Stimulated activated effector memory CD8-positive, alpha-beta T cell treated with anti-CD3 and anti-CD28 coated beads, Interleukin-12 subunit alpha, Interleukin-12 subunit beta, amount 100 ng/mL, for 72 hours (primary cell): ENCODE measurements at regions not wholly inside any gene's neighbourhood (a gene's known extent, or its start where the extent isn't known, plus 50 kb on each side); places are given as distances from the start of the nearest gene placed in this dataset.
"Not testable (repeated sequence)": the region's sequence is repeated elsewhere in the genome, so short reads cannot be mapped to it uniquely, and the experiment has no call there.

ENCODE experiments used
- ATAC-seq: fragments of 150-1000 bp; cut with Tn5 transposase; 2 replicates; pipeline ENCODE4 v1.10.0; 2021
- DNase-seq, 2 donors: peaks; one replicate each; pipeline ENCODE4 v3.0.0; 2021 to 2022; ENCODE audit warnings: low spot score in 2 of 2
- H3K27ac Mint-ChIP-seq: one replicate; pipeline ENCODE4 v1.8.0; 2022; ENCODE audit warnings: mild to moderate bottlenecking, mixed read lengths
- H3K36me3 Mint-ChIP-seq: one replicate; pipeline ENCODE4 v1.8.0; 2022; ENCODE audit warnings: mild to moderate bottlenecking, mixed read lengths
- H3K4me1 Mint-ChIP-seq: one replicate; pipeline ENCODE4 v1.8.0; 2022; ENCODE audit warnings: mixed read lengths
- H3K4me3 Mint-ChIP-seq: one replicate; pipeline ENCODE4 v1.8.0; 2022; ENCODE audit warnings: mild to moderate bottlenecking, mixed read lengths
- H3K9me3 Mint-ChIP-seq: one replicate; pipeline ENCODE4 v1.8.0; 2022; ENCODE audit warnings: mixed read lengths

- ATAC-seq (no peak), DNase-seq (no peak)
- Mint-ChIP-seq H3K9me3 (peaks cover 12% of the 10 kb centered on the region), H3K27ac (no peak overlapping the region), H3K4me1 (no peaks in the 10 kb centered on the region), H3K36me3 (no peaks in the 10 kb centered on the region), H3K4me3 (no peak overlapping the region)
Observed at GRCh38 chr2:56960581-56960980, 776.8 kb downstream of the CCDC85A start.

GRCh38 chr2:56962673-56963072, 778.9 kb downstream of the CCDC85A start:
- ATAC-seq (no peak), DNase-seq (no peak)
- Mint-ChIP-seq H3K9me3 (peaks cover 18% of the 10 kb centered on the region), H3K36me3 (no peaks in the 10 kb centered on the region), H3K27ac (no peak overlapping the region), H3K4me3 (no peak overlapping the region), H3K4me1 (no peaks in the 10 kb centered on the region)

- peaks cover 27% of the 10 kb centered on the region for H3K9me3 Mint-ChIP-seq
- no peaks in the 10 kb centered on the region for H3K4me1 Mint-ChIP-seq
- H3K36me3 Mint-ChIP-seq, result no peaks in the 10 kb centered on the region
- H3K4me3 Mint-ChIP-seq, result no peak overlapping the region
- no peak overlapping the region for H3K27ac Mint-ChIP-seq
- no peak for ATAC-seq
- no peak for DNase-seq
Observed at GRCh38 chr2:56969513-56969912, 785.7 kb downstream of the CCDC85A start.

GRCh38 chr2:56971383-56971974, 787.7 kb downstream of the CCDC85A start:
- Mint-ChIP-seq H3K9me3 (peaks cover 23% of the 10 kb centered on the region), H3K4me3 (no peak overlapping the region), H3K27ac (no peak overlapping the region), H3K4me1 (no peaks in the 10 kb centered on the region), H3K36me3 (no peaks in the 10 kb centered on the region)
- no peak for ATAC-seq
- DNase-seq, result no peak

- Mint-ChIP-seq H3K36me3 (no peaks in the 10 kb centered on the region), H3K9me3 (peaks cover 27% of the 10 kb centered on the region), H3K4me3 (no peak overlapping the region), H3K27ac (no peak overlapping the region), H3K4me1 (no peaks in the 10 kb centered on the region)
- no peak for DNase-seq
- ATAC-seq, result no peak
Observed at GRCh38 chr2:56981554-56981953, 797.8 kb downstream of the CCDC85A start.

DNA sequence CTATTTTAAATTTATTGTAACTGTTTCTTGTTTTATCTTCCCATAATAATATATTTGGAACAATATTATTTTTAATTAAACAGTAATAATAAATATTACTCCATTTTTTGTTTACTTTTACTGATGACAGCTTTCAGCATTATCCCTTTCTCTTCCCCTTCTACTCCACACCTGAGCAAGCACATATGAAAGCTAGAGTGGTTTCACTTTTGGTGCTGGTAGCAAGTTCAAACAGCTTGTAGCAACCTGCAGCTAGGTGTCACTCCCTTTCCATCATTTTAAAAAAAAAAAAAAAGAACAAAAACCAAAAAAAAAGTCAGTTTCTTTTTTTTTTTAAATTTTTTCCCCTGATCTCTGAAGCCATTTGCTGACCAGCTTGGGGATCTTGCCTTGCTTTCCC, 801.8 kb downstream of the CCDC85A start:
- Mint-ChIP-seq H3K9me3 (peaks cover 22% of the 10 kb centered on the region), H3K36me3 (no peaks in the 10 kb centered on the region), H3K4me1 (no peaks in the 10 kb centered on the region), H3K27ac (no peak overlapping the region), H3K4me3 (no peak overlapping the region)
- DNase-seq (no peak), ATAC-seq (no peak)

GRCh38 chr2:57022496-57022895, 838.7 kb downstream of the CCDC85A start:
- DNase-seq, result no peak
- no peak overlapping the region for H3K4me3 Mint-ChIP-seq
- H3K4me1 Mint-ChIP-seq, result no peaks in the 10 kb centered on the region
- H3K36me3 Mint-ChIP-seq, result no peaks in the 10 kb centered on the region
- no peak for ATAC-seq
- H3K27ac Mint-ChIP-seq, result no peak overlapping the region
- peaks cover 21% of the 10 kb centered on the region for H3K9me3 Mint-ChIP-seq

DNA sequence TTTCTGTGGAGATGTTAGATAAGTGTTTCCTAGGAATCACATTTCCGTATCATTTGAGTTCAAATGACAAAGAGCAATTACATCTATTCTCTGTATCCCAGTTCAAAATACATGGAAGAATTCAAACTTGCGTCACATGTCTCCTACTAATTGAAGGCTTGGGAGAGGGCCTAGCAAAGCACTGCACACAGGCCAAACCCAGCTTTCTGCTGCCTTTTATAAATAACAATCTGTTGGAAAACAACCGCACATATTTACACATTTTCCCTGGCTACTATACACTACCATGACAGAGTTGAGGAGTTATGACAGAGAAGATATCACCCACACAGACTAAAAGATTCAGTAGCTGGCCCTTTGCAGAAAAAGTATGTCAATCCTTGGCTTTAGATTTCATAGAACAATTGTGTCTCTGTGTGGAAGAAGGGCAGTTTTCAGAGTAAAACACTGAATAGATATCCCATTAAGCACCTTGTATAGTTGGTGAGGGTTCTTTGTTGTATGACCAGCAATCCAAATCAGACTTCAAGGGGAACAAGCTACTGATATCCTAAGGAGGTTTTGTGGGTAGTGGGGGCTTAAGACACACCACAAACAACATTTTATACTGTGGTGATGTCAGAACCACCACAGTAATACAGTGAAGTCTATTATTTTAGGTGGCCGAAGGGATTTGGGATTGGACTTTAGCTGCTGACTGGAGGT, 861.3 kb downstream of the CCDC85A start:
- DNase-seq (no peak), ATAC-seq (no peak)
- no peak overlapping the region for H3K27ac Mint-ChIP-seq
- H3K36me3 Mint-ChIP-seq, result no peaks in the 10 kb centered on the region
- no peaks in the 10 kb centered on the region for H3K4me1 Mint-ChIP-seq
- H3K4me3 Mint-ChIP-seq, result no peak overlapping the region
- H3K9me3 Mint-ChIP-seq, result peaks cover 15% of the 10 kb centered on the region

DNA sequence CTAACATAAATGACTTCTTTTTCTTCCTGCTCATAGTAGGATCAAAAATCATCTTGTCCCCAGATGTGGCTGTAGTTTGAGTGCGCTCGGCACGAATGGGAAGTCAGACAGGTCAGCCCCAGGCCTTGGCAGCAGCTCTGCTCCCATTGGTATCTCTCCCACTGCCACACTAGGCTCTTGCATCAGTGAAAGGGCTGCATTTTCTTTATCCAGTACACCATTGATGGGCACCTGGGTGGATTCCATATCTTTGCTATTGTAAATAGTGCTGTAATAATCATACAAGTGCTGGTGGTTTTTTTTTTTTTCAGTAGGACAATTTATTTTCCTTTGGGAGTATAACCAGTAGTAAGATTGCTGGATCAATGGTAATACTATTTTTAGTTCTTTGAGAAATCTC, 865.5 kb downstream of the CCDC85A start:
- Mint-ChIP-seq H3K36me3 (no peaks in the 10 kb centered on the region), H3K4me1 (no peaks in the 10 kb centered on the region), H3K27ac (no peak overlapping the region), H3K4me3 (no peak overlapping the region), H3K9me3 (peaks cover 11% of the 10 kb centered on the region)
- DNase-seq (no peak), ATAC-seq (no peak)

GRCh38 chr2:57050007-57050406, 866.2 kb downstream of the CCDC85A start:
- Mint-ChIP-seq H3K36me3 (no peaks in the 10 kb centered on the region), H3K4me3 (no peak overlapping the region), H3K4me1 (no peaks in the 10 kb centered on the region), H3K9me3 (peaks cover 11% of the 10 kb centered on the region), H3K27ac (no peak overlapping the region)
- ATAC-seq (no peak), DNase-seq (no peak)

DNA sequence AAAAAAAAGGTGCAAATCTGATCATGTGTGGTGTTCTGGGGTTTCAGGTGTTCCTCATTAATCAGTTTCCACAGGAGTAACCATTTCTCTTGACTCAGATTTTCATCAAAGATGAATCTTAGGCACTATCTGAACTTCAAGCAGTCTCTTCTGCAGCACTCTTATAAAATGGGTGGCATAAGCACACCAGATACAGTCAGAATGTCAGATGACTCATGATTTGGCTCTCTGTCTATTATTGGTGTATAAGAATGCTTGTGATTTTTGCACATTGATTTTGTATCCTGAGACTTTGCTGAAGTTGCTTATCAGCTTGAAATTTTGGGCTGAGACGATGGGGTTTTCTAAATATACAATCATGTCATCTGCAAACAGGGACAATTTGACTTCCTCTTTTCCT, 882.5 kb downstream of the CCDC85A start:
- DNase-seq, H3K4me3 Mint-ChIP-seq, H3K4me1 Mint-ChIP-seq, ATAC-seq, H3K36me3 Mint-ChIP-seq, H3K27ac Mint-ChIP-seq: not testable (repeated sequence)
- peaks cover 11% of the 10 kb centered on the region for H3K9me3 Mint-ChIP-seq

GRCh38 chr2:57075226-57075625, 891.4 kb downstream of the CCDC85A start:
- peaks cover 22% of the 10 kb centered on the region for H3K9me3 Mint-ChIP-seq
- ATAC-seq, result no peak
- no peak overlapping the region for H3K27ac Mint-ChIP-seq
- DNase-seq, result no peak
- no peaks in the 10 kb centered on the region for H3K4me1 Mint-ChIP-seq
- no peaks in the 10 kb centered on the region for H3K36me3 Mint-ChIP-seq
- no peak overlapping the region for H3K4me3 Mint-ChIP-seq

GRCh38 chr2:57080035-57080434, 896.2 kb downstream of the CCDC85A start:
- Mint-ChIP-seq H3K36me3 (no peaks in the 10 kb centered on the region), H3K4me1 (no peaks in the 10 kb centered on the region), H3K4me3 (no peak overlapping the region), H3K27ac (no peak overlapping the region), H3K9me3 (peaks cover 23% of the 10 kb centered on the region)
- ATAC-seq, result no peak
- DNase-seq, result no peak

DNA sequence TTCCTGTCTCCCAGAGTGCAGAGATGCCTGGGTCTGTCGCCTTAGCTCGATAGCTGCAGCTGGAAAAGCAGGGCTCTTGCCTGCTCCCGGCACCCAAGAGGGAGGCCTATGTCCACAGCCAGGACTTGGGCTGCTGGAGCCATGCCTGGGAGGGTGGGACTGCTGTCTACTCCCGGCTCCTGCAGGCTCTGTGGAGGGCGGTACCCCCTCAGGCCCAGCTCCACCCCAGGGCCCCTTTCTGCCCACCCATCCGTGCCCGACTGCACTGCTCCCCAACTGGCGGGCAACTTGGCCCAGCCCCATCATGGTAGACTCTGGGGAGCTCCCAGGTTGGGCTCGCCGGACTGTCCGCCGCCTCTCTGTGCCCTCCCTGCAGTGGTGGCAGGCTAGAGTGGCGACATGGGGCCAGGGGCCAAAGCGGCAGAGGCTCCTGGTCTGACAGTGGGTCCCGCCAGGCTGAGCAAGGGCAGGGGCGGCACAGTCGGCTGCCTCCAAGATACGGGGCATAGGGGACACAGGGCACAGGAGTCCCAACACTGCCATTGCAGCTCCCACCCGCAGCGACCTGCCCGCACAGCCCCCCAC, 901.0 kb downstream of the CCDC85A start:
- H3K4me1 Mint-ChIP-seq, result no peaks in the 10 kb centered on the region
- ATAC-seq (no peak), DNase-seq (no peak)
- H3K36me3 Mint-ChIP-seq, result no peaks in the 10 kb centered on the region
- no peak overlapping the region for H3K27ac Mint-ChIP-seq
- H3K9me3 Mint-ChIP-seq, result peaks cover 21% of the 10 kb centered on the region
- H3K4me3 Mint-ChIP-seq, result no peak overlapping the region

- ATAC-seq (no peak), DNase-seq (no peak)
- no peaks in the 10 kb centered on the region for H3K36me3 Mint-ChIP-seq
- no peak overlapping the region for H3K27ac Mint-ChIP-seq
- peaks cover 9% of the 10 kb centered on the region for H3K9me3 Mint-ChIP-seq
- no peak overlapping the region for H3K4me3 Mint-ChIP-seq
- no peaks in the 10 kb centered on the region for H3K4me1 Mint-ChIP-seq
Observed at GRCh38 chr2:57093020-57093419, 909.2 kb downstream of the CCDC85A start.

DNA sequence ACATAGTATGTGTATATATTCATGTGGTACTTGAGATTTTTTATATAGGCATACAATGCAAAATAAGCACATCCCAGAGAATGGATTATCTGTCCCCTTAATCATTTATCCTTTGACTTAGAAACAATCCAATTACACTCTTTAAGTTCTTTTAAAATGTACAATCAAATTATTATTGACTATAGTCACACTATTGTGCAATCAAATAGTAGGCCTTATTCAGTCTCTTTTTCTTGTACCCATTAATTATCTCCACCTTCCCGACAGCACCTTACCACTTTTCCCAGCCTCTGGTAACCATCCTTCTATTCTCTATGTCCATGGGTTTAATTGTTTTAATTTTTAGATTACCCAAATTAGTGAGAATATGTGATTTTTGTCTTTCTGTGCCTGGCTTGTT, 914.1 kb downstream of the CCDC85A start:
- DNase-seq, result no peak
- no peak overlapping the region for H3K4me3 Mint-ChIP-seq
- H3K36me3 Mint-ChIP-seq, result no peaks in the 10 kb centered on the region
- H3K4me1 Mint-ChIP-seq, result no peaks in the 10 kb centered on the region
- H3K27ac Mint-ChIP-seq, result no peak overlapping the region
- peaks cover 24% of the 10 kb centered on the region for H3K9me3 Mint-ChIP-seq
- ATAC-seq, result no peak
